HG02642 (cell line): ENCODE measurements at regions not wholly inside any gene's neighbourhood (a gene's known extent, or its start where the extent isn't known, plus 50 kb on each side); places are given as distances from the start of the nearest gene placed in this dataset.

Source experiments
- ATAC-seq: cut with Tn5 transposase; IDR thresholded peaks from one replicate; pipeline ENCODE4 v1.9.1; 2021; ENCODE audit warnings: mild to moderate bottlenecking; ENCODE audit not compliant: unreplicated experiment, poor library complexity

DNA sequence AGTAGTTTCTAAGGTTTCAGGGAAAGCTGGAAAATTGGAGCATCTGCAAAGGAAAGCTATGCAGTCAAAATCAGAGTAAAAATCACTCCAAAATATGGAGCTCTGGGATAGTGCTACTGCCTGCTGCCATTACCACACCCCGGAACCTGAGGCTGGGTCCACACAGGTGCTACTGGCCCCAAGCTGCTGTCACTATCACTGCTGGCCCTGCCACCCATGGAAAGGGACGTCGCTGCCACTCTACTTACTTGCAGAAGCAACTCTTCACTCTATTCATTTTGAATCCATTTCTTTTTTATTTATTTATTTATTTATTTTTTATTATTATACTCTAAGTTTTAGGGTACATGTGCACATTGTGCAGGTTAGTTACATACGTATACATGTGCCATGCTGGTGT lies 60.3 kb upstream of the RGS18 start:
- ATAC-seq, result no peak

- no peak for ATAC-seq
Measured at GRCh38 chr1:192099328-192099727, 58.9 kb upstream of the RGS18 start.

DNA sequence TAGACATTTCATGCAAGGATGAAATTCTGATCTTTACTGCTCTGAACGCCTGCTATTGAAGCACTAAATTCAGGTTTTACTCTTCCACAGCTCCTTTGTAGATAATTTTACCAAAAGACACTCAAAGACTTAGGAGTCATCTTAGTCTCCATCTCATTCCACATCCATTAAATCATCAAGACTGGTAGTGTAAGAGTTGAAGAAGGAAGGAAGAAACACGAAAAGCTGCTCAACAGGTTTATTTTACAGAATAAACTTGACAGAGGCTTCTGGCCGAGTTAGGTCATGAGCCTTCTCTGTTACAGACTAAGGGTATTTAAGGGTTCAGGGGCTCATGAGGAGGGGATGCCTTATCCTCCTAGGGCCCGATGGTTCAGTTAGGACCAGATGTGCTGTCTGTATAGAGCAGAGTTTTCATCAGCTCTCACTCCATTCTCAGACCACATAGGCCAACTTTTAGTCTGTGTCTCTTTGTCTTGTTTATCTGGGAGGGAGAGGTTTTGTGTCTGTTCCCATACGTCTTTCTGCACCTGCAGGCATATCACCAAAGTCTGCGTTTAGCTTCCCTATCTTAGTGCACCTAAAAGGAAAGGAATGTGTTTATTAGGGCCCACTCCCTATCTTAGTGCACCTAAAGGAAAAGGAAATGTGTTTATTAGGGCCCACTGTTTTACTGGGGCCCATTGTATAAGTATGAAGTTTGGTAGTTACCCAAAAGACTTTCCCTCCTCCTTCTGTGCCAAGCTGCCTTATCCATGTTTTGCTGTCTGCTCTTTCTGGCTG lies 57.4 kb upstream of the RGS18 start:
- no peak for ATAC-seq

- no peak for ATAC-seq
Measured at GRCh38 chr1:192104128-192104527, 54.1 kb upstream of the RGS18 start.

GRCh38 chr1:192104852-192105251 lies 53.4 kb upstream of the RGS18 start:
- ATAC-seq, result no peak

DNA sequence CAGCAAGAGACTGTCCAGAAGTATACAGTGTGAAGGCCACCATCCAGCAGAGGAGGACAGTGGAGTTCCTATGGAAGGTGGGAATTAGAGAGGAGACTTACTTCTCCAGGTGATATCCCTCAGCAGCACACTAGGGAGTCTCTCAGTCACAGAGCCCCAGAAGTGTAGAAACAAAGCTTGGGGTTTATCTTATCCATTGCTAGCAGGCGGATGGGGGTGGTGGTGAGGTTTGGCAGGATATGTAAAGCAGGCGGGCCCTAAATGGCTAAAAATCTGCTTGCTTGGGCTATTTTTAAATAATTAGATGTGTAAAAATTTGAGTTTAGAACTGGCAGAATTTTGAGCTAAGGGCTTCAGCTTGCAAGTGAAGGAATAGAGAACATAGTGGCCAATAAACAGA lies 50.1 kb upstream of the RGS18 start:
- no peak for ATAC-seq
